PFSK-1 (cell line): ENCODE measurements at regions not wholly inside any gene's neighbourhood (a gene's known extent, or its start where the extent isn't known, plus 50 kb on each side); places are given as distances from the start of the nearest gene placed in this dataset.

Source experiments
- FOXP2 ChIP-seq: optimal IDR thresholded peaks from 2 replicates; pipeline ENCODE3; 2011; ENCODE audit warnings: borderline replicate concordance, control low read depth, inconsistent platforms; ENCODE audit not compliant: insufficient read depth; ENCODE audit errors: extremely low read length, extremely low read depth
- POLR2AphosphoS5 ChIP-seq: IDR thresholded peaks from 2 replicates; pipeline ENCODE4 v1.6.1; 2012; ENCODE audit warnings: low read depth, mild to moderate bottlenecking, control low read depth, low read length, moderate library complexity
- REST ChIP-seq, 2 experiments: IDR thresholded peaks; 2 replicates each; pipeline versions ENCODE4 v1.6.1 to v1.8.0; 2011 to 2012; ENCODE audit warnings: low read depth in 2 of 2, low read length in 2 of 2, control low read depth in 1 of 2, inconsistent platforms in 1 of 2, mild to moderate bottlenecking in 1 of 2, moderate library complexity in 1 of 2; ENCODE audit not compliant: insufficient read depth in 1 of 2
- SIN3A ChIP-seq: IDR thresholded peaks from 2 replicates; pipeline ENCODE4 v1.6.1; 2012; ENCODE audit warnings: mild to moderate bottlenecking, low read length, moderate library complexity, borderline replicate concordance; ENCODE audit not compliant: insufficient read depth
- TAF1 ChIP-seq: IDR thresholded peaks from 2 replicates; pipeline ENCODE4 v1.6.1; 2012; ENCODE audit warnings: low read length, control low read depth, borderline replicate concordance; ENCODE audit not compliant: insufficient read depth

GRCh38 chr1:71311376-71311775 is 230.5 kb upstream of the ZRANB2 start:
- TF ChIP-seq REST (IDR thresholded peaks at IDR 0.05; ENCODE audit: insufficient read depth in 1 of 2, low read depth in 2 of 2, low read length in 2 of 2) (no peak), SIN3A (no peak)

GRCh38 chr1:71307451-71307850 is 226.6 kb upstream of the ZRANB2 start:
- TF ChIP-seq POLR2AphosphoS5: no peak
- peak; percentile 39 for TF ChIP-seq FOXP2
- no peak for TF ChIP-seq REST (IDR thresholded peaks at IDR 0.05; ENCODE audit: insufficient read depth in 1 of 2, low read depth in 2 of 2, low read length in 2 of 2)
- TF ChIP-seq SIN3A: peak; percentile 79; the same call in 1 of the 2 replicates
- TF ChIP-seq TAF1: no peak

GRCh38 chr1:71304125-71304524 is 223.3 kb upstream of the ZRANB2 start:
- TF ChIP-seq REST (IDR thresholded peaks at IDR 0.05; ENCODE audit: insufficient read depth in 1 of 2, low read depth in 2 of 2, low read length in 2 of 2) (no peak), TAF1 (no peak), FOXP2 (no peak), POLR2AphosphoS5 (no peak), SIN3A (no peak)

DNA sequence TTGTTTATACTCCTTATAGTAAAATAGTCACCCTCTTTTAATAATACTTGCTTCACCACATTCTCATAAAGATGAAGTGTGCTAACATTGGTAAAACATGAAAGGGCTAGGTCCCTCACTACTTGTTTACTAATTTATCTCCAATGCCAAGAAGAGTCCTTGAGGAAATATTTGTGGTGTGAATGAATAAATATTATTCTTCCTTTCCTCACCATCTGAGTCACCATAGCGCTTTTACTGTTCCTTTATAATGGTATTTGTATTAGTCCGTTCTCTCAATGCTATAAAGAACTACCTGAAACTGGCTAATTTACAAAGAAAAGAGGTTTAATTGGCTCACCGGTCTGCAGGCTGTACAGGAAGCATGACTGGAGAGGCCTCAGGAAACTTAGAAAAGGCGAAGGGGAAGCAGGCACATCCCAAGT is 222.8 kb upstream of the ZRANB2 start:
- TF ChIP-seq FOXP2: no peak
- no peak for TF ChIP-seq POLR2AphosphoS5
- no peak for TF ChIP-seq SIN3A
- no peak for TF ChIP-seq TAF1
- no peak for TF ChIP-seq REST (IDR thresholded peaks at IDR 0.05; ENCODE audit: insufficient read depth in 1 of 2, low read depth in 2 of 2, low read length in 2 of 2)

DNA sequence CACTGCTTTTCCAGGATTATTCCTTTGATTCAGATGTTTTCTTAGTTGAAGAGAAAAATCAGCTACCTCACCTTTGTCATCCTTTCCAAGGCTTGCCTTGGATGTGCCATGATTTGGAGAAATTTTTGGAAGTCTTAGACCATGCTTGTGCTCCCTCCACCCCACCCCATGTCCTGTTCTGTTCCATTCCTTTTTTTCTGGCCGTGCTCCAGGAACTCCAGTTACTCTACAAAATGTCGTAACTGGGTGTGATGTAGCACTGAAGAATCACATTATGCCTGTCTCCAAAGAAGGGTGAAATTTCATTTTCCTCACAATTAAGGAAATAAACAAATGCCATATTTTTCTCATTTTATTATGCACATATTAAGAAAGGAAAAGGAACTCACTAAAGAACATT is 217.8 kb upstream of the ZRANB2 start:
- TF ChIP-seq POLR2AphosphoS5 (no peak), TAF1 (no peak), FOXP2 (no peak), SIN3A (no peak), REST (IDR thresholded peaks at IDR 0.05; ENCODE audit: insufficient read depth in 1 of 2, low read depth in 2 of 2, low read length in 2 of 2) (no peak)
